Femur (tissue), 1 donor: ENCODE measurements at regions not wholly inside any gene's neighbourhood (a gene's known extent, or its start where the extent isn't known, plus 50 kb on each side); places are given as distances from the start of the nearest gene placed in this dataset.
"Not testable (repeated sequence)": the region's sequence is repeated elsewhere in the genome, so short reads cannot be mapped to it uniquely, and the experiment has no call there.

ENCODE experiments used
- DNase-seq: peaks from one replicate; pipeline ENCODE4 v3.0.0-alpha.2; 2017

GRCh38 chr4:188680004-188680666 is 540.9 kb downstream of the TRIML1 start:
- no peak for DNase-seq

DNA sequence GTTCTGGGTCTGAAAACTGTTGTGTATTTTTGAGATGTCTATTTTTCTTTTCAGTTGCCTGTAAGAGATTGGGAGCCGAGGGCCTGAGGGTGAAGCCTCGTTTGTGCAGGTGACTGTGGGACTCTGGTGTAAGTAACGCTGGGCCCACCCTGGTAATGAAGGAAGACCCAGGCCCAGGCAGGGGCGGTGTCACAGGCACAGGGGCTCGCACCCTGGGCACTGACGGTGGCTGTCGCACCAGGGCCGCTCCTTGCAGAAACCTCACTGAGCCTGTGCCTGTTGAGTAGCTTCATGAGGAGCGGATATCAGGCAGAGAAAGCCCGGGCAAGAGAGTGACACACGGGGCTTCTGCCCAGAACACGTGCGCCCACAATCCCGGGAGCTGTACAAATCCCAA is 541.4 kb downstream of the TRIML1 start:
- DNase-seq: no peak

DNA sequence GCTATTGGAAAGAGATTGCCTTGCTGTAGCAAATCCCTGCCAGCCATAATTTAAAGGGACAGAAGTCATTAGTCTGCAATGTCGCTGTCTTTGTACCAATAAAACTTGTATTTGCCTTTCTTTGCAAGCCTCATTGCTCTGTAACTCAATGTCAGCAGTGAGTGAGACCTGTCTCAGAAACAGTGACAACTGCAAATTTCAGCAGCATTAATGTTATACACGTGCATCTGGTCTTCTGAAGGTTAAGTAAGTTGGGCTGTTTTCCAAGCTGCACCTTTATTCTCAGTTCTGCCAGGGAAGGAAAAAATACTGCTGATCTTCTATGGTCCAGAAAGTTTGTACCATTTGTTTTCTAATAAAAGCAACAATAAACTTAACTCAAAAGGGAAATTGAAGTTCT is 543.1 kb downstream of the TRIML1 start:
- no peak for DNase-seq

- DNase-seq: no peak
Measured at GRCh38 chr4:188683571-188683970, 544.3 kb downstream of the TRIML1 start.

DNA sequence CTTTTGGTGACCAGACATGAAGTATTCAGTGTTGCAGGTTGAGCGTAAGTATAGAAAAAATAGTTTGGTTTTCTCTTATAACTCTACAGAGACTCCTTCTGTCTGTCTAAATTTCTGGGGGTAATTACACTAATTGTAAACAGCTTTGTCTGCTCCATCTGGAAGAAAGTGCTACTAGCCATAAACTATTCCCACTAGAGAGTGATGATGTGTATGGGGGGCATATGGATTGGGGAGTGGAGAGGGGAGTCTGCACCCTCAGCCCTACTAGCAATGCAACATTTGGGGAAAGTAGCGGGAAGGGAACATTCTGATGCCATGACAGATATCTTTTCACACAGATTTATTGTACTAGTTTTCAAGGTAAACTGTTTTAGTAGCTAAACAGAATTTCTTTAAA is 549.7 kb downstream of the TRIML1 start:
- no peak for DNase-seq

- DNase-seq: no peak
Measured at GRCh38 chr4:188691811-188692210, 552.6 kb downstream of the TRIML1 start.

DNA sequence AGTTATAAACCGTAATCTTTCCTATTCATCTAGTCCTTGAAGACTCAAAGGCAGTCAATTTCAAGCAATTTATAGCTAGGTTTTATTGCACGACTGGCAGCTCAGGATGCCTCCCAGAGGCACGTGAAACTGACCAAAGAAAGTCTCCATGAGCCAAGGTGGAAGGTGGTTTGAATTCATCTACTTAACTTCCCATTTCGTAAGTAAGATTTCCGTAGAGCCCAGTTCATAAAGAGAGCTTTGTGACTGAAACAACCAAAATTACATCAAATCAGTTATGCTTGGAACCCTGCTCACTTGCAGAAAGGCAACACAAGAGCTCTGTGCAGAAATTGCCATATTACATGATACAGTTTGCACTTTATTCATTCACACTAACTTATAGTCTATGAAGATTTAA is 556.0 kb downstream of the TRIML1 start:
- DNase-seq: no peak

DNA sequence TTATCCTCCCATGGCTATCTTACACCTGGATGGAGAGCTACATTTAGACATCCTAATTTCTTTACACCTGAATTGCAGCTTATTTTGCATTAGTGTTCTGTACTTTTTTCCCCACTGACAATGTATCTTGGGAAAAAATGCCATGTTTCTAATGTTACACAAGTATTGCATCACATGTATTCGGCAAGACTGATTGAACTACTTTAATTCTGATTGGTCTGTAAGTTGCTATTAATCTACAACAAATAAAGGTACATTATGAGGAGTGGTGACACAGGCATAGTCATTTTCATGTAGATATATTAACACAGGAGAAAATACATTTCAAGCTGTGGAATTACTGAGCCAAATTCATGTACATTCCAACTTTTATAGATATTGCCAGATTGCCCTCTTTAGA is 558.0 kb downstream of the TRIML1 start:
- no peak for DNase-seq

- DNase-seq: no peak
Measured at GRCh38 chr4:188701952-188702351, 562.7 kb downstream of the TRIML1 start.

GRCh38 chr4:188704288-188704687 is 565.0 kb downstream of the TRIML1 start:
- no peak for DNase-seq

- no peak for DNase-seq
Measured at GRCh38 chr4:188707036-188707435, 567.8 kb downstream of the TRIML1 start.

GRCh38 chr4:188714501-188714900 is 575.3 kb downstream of the TRIML1 start:
- no peak for DNase-seq

DNA sequence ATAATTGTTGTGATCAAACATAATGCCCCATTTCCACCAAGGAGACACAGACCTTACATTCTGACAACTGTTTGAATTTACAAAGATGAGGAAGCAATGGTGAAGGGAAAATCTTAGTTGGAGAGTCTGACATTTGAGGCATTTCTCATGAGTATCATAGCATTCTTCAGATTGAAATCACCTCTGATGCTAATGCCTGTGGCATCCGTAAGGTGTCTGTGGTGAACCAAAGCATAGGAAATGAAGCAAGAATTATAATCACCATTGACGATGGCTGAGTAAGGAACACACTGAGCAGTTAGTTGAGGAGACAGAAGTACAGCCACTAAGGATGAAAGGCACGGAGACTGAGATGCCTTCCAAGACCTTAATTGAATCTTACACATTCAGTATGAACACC is 575.7 kb downstream of the TRIML1 start:
- no peak for DNase-seq

DNA sequence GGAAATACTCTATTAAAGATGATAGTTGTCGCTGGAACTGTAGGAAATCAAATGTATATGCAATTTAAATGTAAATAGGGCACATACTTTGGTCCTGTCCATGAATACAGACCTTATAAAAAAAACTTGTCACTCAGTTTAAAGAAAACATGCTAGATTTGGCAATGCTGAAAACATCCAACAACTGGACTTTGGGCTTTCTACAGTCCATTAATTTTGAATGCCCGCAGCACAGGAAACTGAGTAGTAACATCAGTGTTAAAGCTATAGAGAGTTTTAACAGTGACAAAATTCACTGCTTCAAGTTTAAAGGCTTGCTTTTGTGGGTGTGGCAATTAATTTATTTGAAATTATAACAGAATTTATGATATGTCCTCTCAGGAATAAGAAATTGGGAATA is 578.4 kb downstream of the TRIML1 start:
- DNase-seq: no peak

- DNase-seq: no peak
Measured at GRCh38 chr4:188719794-188720193, 580.6 kb downstream of the TRIML1 start.

DNA sequence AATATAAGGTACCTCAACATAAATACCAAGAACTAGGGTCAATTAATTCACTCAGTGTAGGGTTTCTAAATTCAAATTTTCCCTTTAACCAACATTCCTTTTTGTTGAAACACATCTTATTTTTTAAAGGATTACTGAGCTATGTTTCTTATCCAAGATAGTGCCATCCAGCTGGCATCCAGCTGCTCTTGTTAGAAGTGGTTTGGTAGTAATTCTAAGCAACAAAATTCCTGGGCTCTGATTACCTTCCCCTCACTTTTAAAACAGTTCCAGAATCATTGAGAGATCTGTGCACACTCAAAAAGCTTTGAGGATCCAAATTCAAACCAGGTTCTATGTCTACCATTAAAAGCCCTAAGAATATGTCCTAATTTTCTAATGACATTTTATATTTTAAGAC is 583.7 kb downstream of the TRIML1 start:
- no peak for DNase-seq

DNA sequence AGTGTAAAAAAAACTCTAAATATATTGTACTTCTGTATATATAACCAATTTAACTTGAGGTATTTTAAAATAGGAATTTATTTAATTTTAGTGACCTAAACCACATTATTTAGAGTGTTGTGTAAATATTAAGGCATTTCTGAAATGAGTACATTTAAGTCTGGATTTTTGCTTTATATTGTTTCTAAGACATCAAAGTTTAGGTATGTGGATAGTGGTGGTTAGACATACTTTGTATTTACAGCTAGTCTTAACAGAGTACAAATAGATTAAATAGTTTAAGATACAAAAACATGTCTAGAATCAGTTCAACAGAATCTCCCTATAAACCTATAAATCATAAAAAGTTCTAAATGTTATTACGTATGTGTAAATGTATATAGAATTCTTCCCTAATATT is 588.5 kb downstream of the TRIML1 start:
- DNase-seq: no peak

DNA sequence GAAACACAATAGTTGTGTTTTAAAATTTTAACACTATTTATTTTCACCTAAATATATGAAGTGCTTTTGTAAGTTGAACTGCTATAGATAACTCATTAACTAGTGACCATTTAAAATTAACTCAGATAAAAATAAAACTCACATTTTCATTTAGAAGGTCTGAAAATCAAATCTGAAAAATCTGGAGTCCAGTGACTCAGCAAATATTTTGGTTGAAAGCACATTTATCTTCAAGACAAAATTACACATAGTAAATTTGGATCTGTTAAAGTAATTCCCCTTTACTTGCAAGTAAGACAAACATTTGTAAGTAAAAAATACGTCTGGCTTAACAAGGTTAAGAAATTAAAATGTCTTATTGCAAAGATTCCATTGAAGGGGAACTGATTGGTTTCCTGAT is 589.1 kb downstream of the TRIML1 start:
- no peak for DNase-seq

GRCh38 chr4:188732131-188732530 is 592.9 kb downstream of the TRIML1 start:
- no peak for DNase-seq

DNA sequence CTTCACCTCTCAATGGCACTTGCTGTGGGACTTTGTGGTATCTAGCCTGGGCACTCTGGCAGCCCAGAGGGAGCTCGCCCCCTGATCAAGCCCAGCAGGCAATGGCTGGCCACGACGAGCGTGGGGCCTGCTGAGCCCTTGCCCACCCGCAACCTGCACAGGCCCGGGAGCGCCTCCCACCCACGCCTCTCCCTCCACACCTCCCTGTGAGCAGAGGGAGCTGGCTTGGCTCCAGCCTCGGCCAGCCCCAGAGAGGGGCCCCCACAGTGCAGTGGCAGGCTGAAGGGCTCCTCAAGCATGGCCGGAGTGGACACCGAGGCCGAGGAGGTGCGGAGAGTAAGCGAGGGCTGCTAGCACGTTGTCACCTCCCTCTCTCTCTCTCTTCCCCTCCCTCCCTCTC is 595.8 kb downstream of the TRIML1 start:
- no peak for DNase-seq

- DNase-seq: no peak
Measured at GRCh38 chr4:188737251-188738002, 598.2 kb downstream of the TRIML1 start.

- not testable (repeated sequence) for DNase-seq
Measured at GRCh38 chr4:188738290-188738689, 599.0 kb downstream of the TRIML1 start.

DNA sequence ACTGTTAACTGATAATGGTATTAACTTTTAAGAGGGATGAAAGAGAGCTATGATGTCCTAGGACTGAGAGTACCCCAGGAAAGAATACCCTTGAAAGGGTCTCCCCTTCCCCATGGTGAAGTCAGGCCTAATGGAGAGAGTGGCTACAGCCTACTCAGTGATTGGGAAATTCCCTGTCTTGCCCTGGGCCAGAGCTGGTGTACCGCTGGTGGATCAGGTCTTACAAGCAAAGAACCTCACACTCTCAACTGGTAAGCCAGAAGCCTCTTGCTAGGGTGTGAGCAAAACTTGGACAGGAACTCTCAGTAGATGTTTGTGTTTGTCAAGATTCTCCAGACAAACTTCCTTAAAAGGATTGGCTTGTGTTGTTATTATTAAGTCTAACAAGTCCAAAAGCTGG is 600.9 kb downstream of the TRIML1 start:
- not testable (repeated sequence) for DNase-seq

GRCh38 chr4:188740791-188741190 is 601.5 kb downstream of the TRIML1 start:
- not testable (repeated sequence) for DNase-seq
